HCT116 (cell line): ENCODE measurements at regions not wholly inside any gene's neighbourhood (a gene's known extent, or its start where the extent isn't known, plus 50 kb on each side); places are given as distances from the start of the nearest gene placed in this dataset.

Source experiments
- CTCF ChIP-seq, 3 experiments: fragments of 200-600 bp in 1 of 3; sonication (generic) in 1 of 3; IDR thresholded peaks in 2 of 3; conservative IDR thresholded peaks in 1 of 3; 2 replicates each; pipeline ENCODE4 v1.5.1; 2012 to 2017; ENCODE audit warnings: low read depth in 2 of 3, low read length in 2 of 3, antibody characterized with exemption in 1 of 3, borderline replicate concordance in 1 of 3, control low read depth in 1 of 3, mild to moderate bottlenecking in 1 of 3, mixed read lengths in 1 of 3, mixed run types in 1 of 3, moderate library complexity in 1 of 3; ENCODE audit not compliant: insufficient read depth in 1 of 3
- EZH2 ChIP-seq: fragments of 200-600 bp; sonication (generic); IDR thresholded peaks from 2 replicates; pipeline ENCODE4 v1.6.1; 2017; ENCODE audit warnings: antibody characterized with exemption, mixed run types
- EZH2phosphoT487 ChIP-seq: fragments of 200-600 bp; IDR thresholded peaks from 2 replicates; pipeline ENCODE4 v1.6.1; 2018; ENCODE audit warnings: antibody characterized with exemption, borderline replicate concordance
- MAX ChIP-seq: IDR thresholded peaks from 2 replicates; pipeline ENCODE4 v1.6.1; 2012
- POLR2A ChIP-seq: IDR thresholded peaks from 2 replicates; pipeline ENCODE4 v1.7.0; 2011; ENCODE audit warnings: borderline replicate concordance; ENCODE audit not compliant: insufficient read depth, insufficient read length; ENCODE audit errors: extremely low read depth
- POLR2AphosphoS5 ChIP-seq: IDR thresholded peaks from 2 replicates; pipeline ENCODE4 v1.6.1; 2011; ENCODE audit warnings: mild to moderate bottlenecking, low read depth, low read length, moderate library complexity
- RAD21 ChIP-seq: IDR thresholded peaks from 2 replicates; pipeline ENCODE4 v1.6.1; 2012; ENCODE audit warnings: low read depth, mild to moderate bottlenecking
- REST ChIP-seq: IDR thresholded peaks from 2 replicates; pipeline ENCODE4 v1.6.1; 2012; ENCODE audit warnings: low read depth
- SIN3A ChIP-seq: IDR thresholded peaks from 2 replicates; pipeline ENCODE4 v1.6.1; 2012; ENCODE audit warnings: low read depth
- YY1 ChIP-seq: IDR thresholded peaks from 2 replicates; pipeline ENCODE4 v1.6.1; 2011; ENCODE audit warnings: low read length, low read depth, moderate library complexity, mild to moderate bottlenecking; ENCODE audit not compliant: insufficient replicate concordance; ENCODE audit errors: extremely low read depth
- ZNF274 ChIP-seq: fragments of 200-500 bp; sonication (Bioruptor generic); IDR thresholded peaks from 2 replicates; pipeline ENCODE4 v1.6.1; 2014; ENCODE audit warnings: mild to moderate bottlenecking, low read depth, low read length, inconsistent platforms

GRCh38 chr17:70278844-70279462 lies 109.6 kb downstream of the KCNJ2 start:
- no peak for TF ChIP-seq CTCF (IDR thresholded peaks at IDR 0.05 in 2 of 3, conservative IDR thresholded peaks at IDR 0.05 in 1 of 3; ENCODE audit: borderline replicate concordance in 1 of 3, insufficient read depth in 1 of 3, low read depth in 2 of 3, low read length in 2 of 3)
- no peak for TF ChIP-seq POLR2A
- no peak for TF ChIP-seq EZH2
- TF ChIP-seq REST = no peak
- no peak for TF ChIP-seq YY1
- TF ChIP-seq POLR2AphosphoS5 = no peak
- no peak for TF ChIP-seq ZNF274
- TF ChIP-seq SIN3A = no peak
- no peak for TF ChIP-seq EZH2phosphoT487
- TF ChIP-seq RAD21 = no peak
- no peak for TF ChIP-seq MAX
